Astrocyte of the spinal cord (primary cell): ENCODE measurements at regions not wholly inside any gene's neighbourhood (a gene's known extent, or its start where the extent isn't known, plus 50 kb on each side); places are given as distances from the start of the nearest gene placed in this dataset.
"Not testable (repeated sequence)": the region's sequence is repeated elsewhere in the genome, so short reads cannot be mapped to it uniquely, and the experiment has no call there.

Source experiments
- DNase-seq: peaks from one replicate; pipeline ENCODE4 v3.0.0; 2011; ENCODE audit warnings: low read depth, low spot score
- H3K4me3 ChIP-seq: 2 replicates; pipeline ENCODE4 v1.5.1; 2011; ENCODE audit warnings: low read depth, mild to moderate bottlenecking, low read length, moderate library complexity
- CTCF ChIP-seq: IDR thresholded peaks from 2 replicates; pipeline ENCODE4 v1.5.1; 2012; ENCODE audit warnings: low read depth, mild to moderate bottlenecking, low read length, inconsistent platforms
- in situ Hi-C: cut with HindIII; loops from 2 replicates; pipeline ENCODE4 v1.10.0; 2017; ENCODE audit warnings: low sequenced_read_pairs

- in situ Hi-C loops: no loop called here
- DNase-seq: no peak
- no peak for TF ChIP-seq CTCF
- no peak overlapping the region for H3K4me3 ChIP-seq
Observed at GRCh38 chr10:85493703-85494102, 872.9 kb downstream of the GRID1 start.

- H3K4me3 ChIP-seq, in situ Hi-C loops, DNase-seq: not testable (repeated sequence)
Observed at GRCh38 chr10:85504641-85505040, 862.0 kb downstream of the GRID1 start.

- no peak for DNase-seq
- H3K4me3 ChIP-seq: no peak overlapping the region
- in situ Hi-C loops: no loop called here
- no peak for TF ChIP-seq CTCF
Observed at GRCh38 chr10:85508159-85508558, 858.4 kb downstream of the GRID1 start.

- no peak for TF ChIP-seq CTCF
- H3K4me3 ChIP-seq: no peak overlapping the region
- in situ Hi-C loops: no loop called here
- DNase-seq: no peak
Observed at GRCh38 chr10:85510682-85511081, 855.9 kb downstream of the GRID1 start.

- in situ Hi-C loops: no loop called here
- no peak overlapping the region for H3K4me3 ChIP-seq
- DNase-seq: no peak
- TF ChIP-seq CTCF: no peak
Observed at GRCh38 chr10:85513436-85513835, 853.2 kb downstream of the GRID1 start.

- DNase-seq: no peak
- no peak for TF ChIP-seq CTCF
- in situ Hi-C loops: no loop called here
- no peak overlapping the region for H3K4me3 ChIP-seq
Observed at GRCh38 chr10:85515316-85515715, 851.3 kb downstream of the GRID1 start.

- no peak for DNase-seq
- in situ Hi-C loops: no loop called here
- no peak for TF ChIP-seq CTCF
- no peak overlapping the region for H3K4me3 ChIP-seq
Observed at GRCh38 chr10:85524001-85524666, 842.5 kb downstream of the GRID1 start.
